Islet precursor cell (in vitro differentiated cells): ENCODE measurements at regions not wholly inside any gene's neighbourhood (a gene's known extent, or its start where the extent isn't known, plus 50 kb on each side); places are given as distances from the start of the nearest gene placed in this dataset.
"Not testable (repeated sequence)": the region's sequence is repeated elsewhere in the genome, so short reads cannot be mapped to it uniquely, and the experiment has no call there.

ENCODE experiments used
- DNase-seq: peaks from one replicate; pipeline ENCODE4 v3.0.0-alpha.2; 2018

- DNase-seq, result no peak
Observed at GRCh38 chr14:106390401-106390800, 864.0 kb downstream of the TMEM121 start.

- DNase-seq, result no peak
Observed at GRCh38 chr14:106390947-106391346, 864.6 kb downstream of the TMEM121 start.

GRCh38 chr14:106393742-106394141 lies 867.4 kb downstream of the TMEM121 start:
- no peak for DNase-seq

GRCh38 chr14:106395456-106396050 lies 869.2 kb downstream of the TMEM121 start:
- no peak for DNase-seq

- no peak for DNase-seq
Observed at GRCh38 chr14:106396999-106397398, 870.6 kb downstream of the TMEM121 start.

- not testable (repeated sequence) for DNase-seq
Observed at GRCh38 chr14:106398931-106399331, 872.5 kb downstream of the TMEM121 start.

- DNase-seq, result not testable (repeated sequence)
Observed at GRCh38 chr14:106401316-106401715, 874.9 kb downstream of the TMEM121 start.

- not testable (repeated sequence) for DNase-seq
Observed at GRCh38 chr14:106410229-106410628, 883.8 kb downstream of the TMEM121 start.

- no peak for DNase-seq
Observed at GRCh38 chr14:106414464-106414863, 888.1 kb downstream of the TMEM121 start.

- peak; percentile 54 for DNase-seq
Observed at GRCh38 chr14:106417224-106418049, 891.1 kb downstream of the TMEM121 start.

GRCh38 chr14:106419376-106419965 lies 893.1 kb downstream of the TMEM121 start:
- DNase-seq, result no peak

GRCh38 chr14:106421431-106422033 lies 895.1 kb downstream of the TMEM121 start:
- DNase-seq, result not testable (repeated sequence)

- no peak for DNase-seq
Observed at GRCh38 chr14:106422066-106422465, 895.7 kb downstream of the TMEM121 start.

GRCh38 chr14:106425150-106425549 lies 898.8 kb downstream of the TMEM121 start:
- not testable (repeated sequence) for DNase-seq

GRCh38 chr14:106436310-106436905 lies 910.0 kb downstream of the TMEM121 start:
- DNase-seq, result no peak

GRCh38 chr14:106442857-106443256 lies 916.5 kb downstream of the TMEM121 start:
- DNase-seq, result no peak

GRCh38 chr14:106455026-106455425 lies 928.6 kb downstream of the TMEM121 start:
- no peak for DNase-seq

GRCh38 chr14:106459971-106460730 lies 933.8 kb downstream of the TMEM121 start:
- no peak for DNase-seq

- DNase-seq, result no peak
Observed at GRCh38 chr14:106460916-106461315, 934.5 kb downstream of the TMEM121 start.

- not testable (repeated sequence) for DNase-seq
Observed at GRCh38 chr14:106466483-106466882, 940.1 kb downstream of the TMEM121 start.

GRCh38 chr14:106468869-106469268 lies 942.5 kb downstream of the TMEM121 start:
- DNase-seq, result not testable (repeated sequence)

GRCh38 chr14:106470028-106470427 lies 943.6 kb downstream of the TMEM121 start:
- DNase-seq, result not testable (repeated sequence)
